ENCODE measurements at regions not wholly inside any gene's neighbourhood (a gene's known extent, or its start where the extent isn't known, plus 50 kb on each side); places are given as distances from the start of the nearest gene placed in this dataset.

DNA sequence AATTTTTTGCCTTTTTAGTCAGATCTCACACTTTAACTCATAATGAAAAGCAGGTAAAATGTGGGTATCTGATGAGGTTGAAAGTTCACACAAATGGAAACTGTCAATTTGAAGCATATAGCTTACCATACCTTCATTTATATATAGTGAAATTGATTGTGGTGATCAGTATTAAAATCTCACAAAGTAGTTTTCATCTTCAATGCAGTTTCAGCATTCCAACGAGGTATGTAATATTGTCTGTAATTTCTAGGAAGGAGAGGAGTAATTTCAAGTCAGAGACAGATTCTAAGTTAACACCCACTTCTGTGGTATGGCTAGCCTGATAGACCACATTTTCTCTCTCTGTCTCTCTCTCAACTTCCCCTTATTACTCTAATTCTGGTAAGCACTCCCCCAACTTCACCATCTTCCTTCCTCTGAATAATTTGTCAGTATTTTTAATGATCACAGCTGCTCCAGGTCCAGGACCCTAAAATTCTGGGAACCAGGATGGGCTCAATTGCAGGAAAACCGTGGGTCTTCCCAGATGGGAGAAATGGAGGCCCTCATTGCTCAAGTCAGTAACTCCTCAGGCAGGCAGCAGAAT is 455.7 kb downstream of the FGF9 start:
- no peaks in the 10 kb centered on the region for H3K36me3 ChIP-seq (ENCODE audit: insufficient read depth, low read length)
- no peak overlapping the region for H2AFZ ChIP-seq (ENCODE audit: low read length)
- no peak overlapping the region for H3K9ac ChIP-seq (ENCODE audit: low read depth, low read length, poor library complexity, severe bottlenecking)
- no peak overlapping the region for H3K4me3 ChIP-seq (ENCODE audit: low read length, poor library complexity, severe bottlenecking)
- no peaks in the 10 kb centered on the region for H3K79me2 ChIP-seq (ENCODE audit: insufficient read depth, low read length)
- H3K4me1 ChIP-seq (ENCODE audit: insufficient read depth, low read length, poor library complexity, severe bottlenecking) = no peaks in the 10 kb centered on the region
- H4K20me1 ChIP-seq (ENCODE audit: insufficient read depth, low read length, poor library complexity, severe bottlenecking) = no peaks in the 10 kb centered on the region
- H3K27me3 ChIP-seq (ENCODE audit: insufficient read depth, low read length, poor library complexity, severe bottlenecking) = no peaks in the 10 kb centered on the region
- no peaks in the 10 kb centered on the region for H3K9me2 ChIP-seq (replicated peaks; ENCODE audit: low read depth, low read length)
- no peak overlapping the region for H3K4me2 ChIP-seq (ENCODE audit: low read depth, low read length, poor library complexity, severe bottlenecking)
- no peaks in the 10 kb centered on the region for H3F3A ChIP-seq (ENCODE audit: low read depth)
- H3K9me3 ChIP-seq (ENCODE audit: insufficient read depth, low read depth, low read length) = 0 out of 2 replicates have a peak, but pooled peaks cover 6% of the 10 kb centered on the region
- no peak for TF ChIP-seq EZH2phosphoT487 (IDR thresholded peaks at IDR 0.05; ENCODE audit: borderline replicate concordance)
- TF ChIP-seq, protein P1, sequence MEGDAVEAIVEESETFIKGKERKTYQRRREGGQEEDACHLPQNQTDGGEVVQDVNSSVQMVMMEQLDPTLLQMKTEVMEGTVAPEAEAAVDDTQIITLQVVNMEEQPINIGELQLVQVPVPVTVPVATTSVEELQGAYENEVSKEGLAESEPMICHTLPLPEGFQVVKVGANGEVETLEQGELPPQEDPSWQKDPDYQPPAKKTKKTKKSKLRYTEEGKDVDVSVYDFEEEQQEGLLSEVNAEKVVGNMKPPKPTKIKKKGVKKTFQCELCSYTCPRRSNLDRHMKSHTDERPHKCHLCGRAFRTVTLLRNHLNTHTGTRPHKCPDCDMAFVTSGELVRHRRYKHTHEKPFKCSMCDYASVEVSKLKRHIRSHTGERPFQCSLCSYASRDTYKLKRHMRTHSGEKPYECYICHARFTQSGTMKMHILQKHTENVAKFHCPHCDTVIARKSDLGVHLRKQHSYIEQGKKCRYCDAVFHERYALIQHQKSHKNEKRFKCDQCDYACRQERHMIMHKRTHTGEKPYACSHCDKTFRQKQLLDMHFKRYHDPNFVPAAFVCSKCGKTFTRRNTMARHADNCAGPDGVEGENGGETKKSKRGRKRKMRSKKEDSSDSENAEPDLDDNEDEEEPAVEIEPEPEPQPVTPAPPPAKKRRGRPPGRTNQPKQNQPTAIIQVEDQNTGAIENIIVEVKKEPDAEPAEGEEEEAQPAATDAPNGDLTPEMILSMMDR (conservative IDR thresholded peaks at IDR 0.05; ENCODE audit: low read length) = no peak

DNA sequence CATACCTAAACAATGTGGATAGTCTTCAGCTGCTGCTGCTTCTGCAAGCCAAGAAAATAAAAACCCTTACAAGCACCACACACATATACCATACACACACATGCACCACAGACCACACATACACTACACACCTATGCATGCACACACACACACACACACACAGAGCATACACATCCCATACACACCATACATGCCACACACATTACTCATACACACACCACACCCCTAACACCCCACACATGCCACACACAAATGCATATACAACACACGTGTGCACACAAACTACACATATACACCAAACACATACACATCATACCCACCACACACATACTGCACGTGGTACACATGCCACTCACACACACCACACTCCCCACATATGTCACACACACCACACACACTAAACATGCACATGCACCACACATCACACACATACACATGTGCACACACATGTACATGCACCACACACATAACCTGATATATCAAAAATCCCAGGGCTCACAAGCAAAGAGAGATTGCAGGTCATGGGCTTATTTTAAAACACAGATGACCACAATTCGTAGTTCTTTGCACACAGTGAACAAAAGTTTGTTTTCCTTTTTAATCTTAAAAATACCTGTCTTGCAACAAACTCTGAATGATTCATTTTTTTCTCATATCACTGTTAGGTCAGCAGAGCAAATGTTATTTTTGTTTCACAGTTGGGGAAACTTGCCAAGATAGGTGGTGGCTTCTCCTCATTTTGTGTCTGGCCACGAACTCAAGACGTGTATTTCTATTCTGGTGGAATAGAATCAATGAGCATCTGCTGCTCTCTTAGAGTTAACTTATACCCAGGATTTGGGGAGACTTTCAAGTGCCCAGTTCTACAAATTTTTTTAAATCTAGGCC is 456.6 kb downstream of the FGF9 start:
- no peaks in the 10 kb centered on the region for H3K27me3 ChIP-seq (ENCODE audit: insufficient read depth, low read length, poor library complexity, severe bottlenecking)
- H3K4me1 ChIP-seq (ENCODE audit: insufficient read depth, low read length, poor library complexity, severe bottlenecking) = no peaks in the 10 kb centered on the region
- no peaks in the 10 kb centered on the region for H3K36me3 ChIP-seq (ENCODE audit: insufficient read depth, low read length)
- H3K4me3 ChIP-seq (ENCODE audit: low read length, poor library complexity, severe bottlenecking) = no peak overlapping the region
- H2AFZ ChIP-seq (ENCODE audit: low read length) = no peak overlapping the region
- no peaks in the 10 kb centered on the region for H4K20me1 ChIP-seq (ENCODE audit: insufficient read depth, low read length, poor library complexity, severe bottlenecking)
- H3K4me2 ChIP-seq (ENCODE audit: low read depth, low read length, poor library complexity, severe bottlenecking) = no peak overlapping the region
- H3K9me2 ChIP-seq (replicated peaks; ENCODE audit: low read depth, low read length) = no peaks in the 10 kb centered on the region
- H3K9me3 ChIP-seq (ENCODE audit: insufficient read depth, low read depth, low read length) = 0 out of 2 replicates have a peak, but pooled peaks cover 6% of the 10 kb centered on the region
- H3F3A ChIP-seq (ENCODE audit: low read depth) = no peaks in the 10 kb centered on the region
- H3K9ac ChIP-seq (ENCODE audit: low read depth, low read length, poor library complexity, severe bottlenecking) = no peak overlapping the region
- H3K79me2 ChIP-seq (ENCODE audit: insufficient read depth, low read length) = no peaks in the 10 kb centered on the region
- TF ChIP-seq EZH2phosphoT487 (IDR thresholded peaks at IDR 0.05; ENCODE audit: borderline replicate concordance) = no peak
- TF ChIP-seq, protein P1 (conservative IDR thresholded peaks at IDR 0.05; ENCODE audit: low read length) = no peak

DNA sequence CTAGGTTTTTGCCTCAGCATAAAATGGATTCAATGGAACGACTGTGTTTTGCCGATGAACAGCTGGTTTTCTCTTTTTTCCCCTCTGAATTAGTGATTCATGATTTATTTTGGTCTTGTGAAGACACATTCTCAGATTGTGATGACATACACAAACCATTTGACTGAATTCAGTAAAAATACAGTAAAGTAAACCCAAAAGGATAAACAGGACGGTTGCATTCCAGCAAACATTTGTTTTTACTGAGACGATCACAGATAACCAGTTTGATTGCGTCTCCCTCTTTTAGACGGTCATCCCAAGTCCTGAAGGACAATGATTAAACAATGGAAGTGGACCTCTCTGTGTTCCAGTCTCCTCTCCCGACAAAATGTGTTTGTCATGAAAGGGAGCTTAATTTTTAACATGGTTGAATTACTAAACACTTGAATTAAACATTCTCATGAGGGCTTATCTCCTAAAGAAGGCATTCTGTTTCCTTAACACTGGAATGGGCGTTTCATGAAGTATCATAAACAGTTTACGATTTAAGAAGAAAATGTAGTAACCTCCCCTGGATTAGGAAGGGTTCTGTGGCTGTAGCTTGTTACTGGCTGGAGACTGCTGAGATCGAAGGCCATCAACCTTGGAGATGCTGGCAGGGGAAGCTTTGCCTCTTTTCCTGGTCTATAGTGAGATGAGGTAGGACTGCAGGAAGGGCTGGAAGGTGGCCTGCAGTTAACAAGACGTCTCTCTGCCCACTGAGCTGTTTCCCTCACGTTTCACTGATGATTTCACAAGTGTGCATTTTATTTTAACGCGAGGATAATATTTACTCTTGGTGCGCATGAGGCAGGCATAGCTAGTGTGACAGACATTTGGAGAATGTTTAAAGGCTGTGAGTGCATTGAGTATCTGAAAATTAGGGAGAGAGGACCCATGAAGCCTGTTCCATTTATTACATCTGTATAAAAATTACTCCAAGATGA is 457.9 kb downstream of the FGF9 start:
- Histone ChIP-seq H3K4me2 (ENCODE audit: low read depth, low read length, poor library complexity, severe bottlenecking) (no peak overlapping the region), H3K36me3 (ENCODE audit: insufficient read depth, low read length) (no peaks in the 10 kb centered on the region), H3K9me3 (ENCODE audit: insufficient read depth, low read depth, low read length) (0 out of 2 replicates have a peak, but pooled peaks cover 6% of the 10 kb centered on the region), H3K9ac (ENCODE audit: low read depth, low read length, poor library complexity, severe bottlenecking) (no peak overlapping the region), H3F3A (ENCODE audit: low read depth) (no peaks in the 10 kb centered on the region), H3K9me2 (replicated peaks; ENCODE audit: low read depth, low read length) (no peaks in the 10 kb centered on the region), H3K27me3 (ENCODE audit: insufficient read depth, low read length, poor library complexity, severe bottlenecking) (no peaks in the 10 kb centered on the region), H3K4me3 (ENCODE audit: low read length, poor library complexity, severe bottlenecking) (no peak overlapping the region), H2AFZ (ENCODE audit: low read length) (no peak overlapping the region), H4K20me1 (ENCODE audit: insufficient read depth, low read length, poor library complexity, severe bottlenecking) (no peaks in the 10 kb centered on the region), H3K79me2 (ENCODE audit: insufficient read depth, low read length) (no peaks in the 10 kb centered on the region), H3K4me1 (ENCODE audit: insufficient read depth, low read length, poor library complexity, severe bottlenecking) (no peaks in the 10 kb centered on the region)
- TF ChIP-seq, protein P1 (conservative IDR thresholded peaks at IDR 0.05; ENCODE audit: low read length) = no peak
- TF ChIP-seq EZH2phosphoT487 (IDR thresholded peaks at IDR 0.05; ENCODE audit: borderline replicate concordance) = no peak
